A549 (cell line): ENCODE measurements at regions not wholly inside any gene's neighbourhood (a gene's known extent, or its start where the extent isn't known, plus 50 kb on each side); places are given as distances from the start of the nearest gene placed in this dataset.

Source experiments
- CTCF ChIP-seq: fragments of >200 bp; sonication (Bioruptor Twin); formaldehyde crosslinking; IDR thresholded peaks from 3 replicates; pipeline ENCODE4 v1.5.1; 2016
- HDAC2 ChIP-seq: fragments of 200-600 bp; sonication (generic); IDR thresholded peaks from 2 replicates; pipeline ENCODE4 v1.6.1; 2016
- JUN ChIP-seq, 2 experiments: fragments of >200 bp; sonication (Bioruptor Twin); formaldehyde crosslinking; IDR thresholded peaks; 2 replicates in 1 of 2; 3 replicates in 1 of 2; pipeline ENCODE4 v1.6.1; 2016 to 2017
- RAD21 ChIP-seq, 2 experiments: fragments of >200 bp in 1 of 2; sonication (Bioruptor Twin) in 1 of 2; formaldehyde crosslinking in 1 of 2; IDR thresholded peaks in 1 of 2; conservative IDR thresholded peaks in 1 of 2; 2 replicates in 1 of 2; 3 replicates in 1 of 2; pipeline ENCODE4 v1.6.1; 2012 to 2018; ENCODE audit warnings: inconsistent platforms in 1 of 2

GRCh38 chr16:13480801-13481200, 439.2 kb upstream of the ERCC4 start:
- TF ChIP-seq CTCF, result no peak
- no peak for TF ChIP-seq RAD21 (conservative IDR thresholded peaks at IDR 0.05 in 1 of 2, IDR thresholded peaks at IDR 0.05 in 1 of 2)
- TF ChIP-seq HDAC2, result no peak
- no peak for TF ChIP-seq JUN (IDR thresholded peaks at IDR 0.05)
